ENCODE measurements at regions not wholly inside any gene's neighbourhood (a gene's known extent, or its start where the extent isn't known, plus 50 kb on each side); places are given as distances from the start of the nearest gene placed in this dataset.
"Not testable (repeated sequence)": the region's sequence is repeated elsewhere in the genome, so short reads cannot be mapped to it uniquely, and the experiment has no call there.

DNA sequence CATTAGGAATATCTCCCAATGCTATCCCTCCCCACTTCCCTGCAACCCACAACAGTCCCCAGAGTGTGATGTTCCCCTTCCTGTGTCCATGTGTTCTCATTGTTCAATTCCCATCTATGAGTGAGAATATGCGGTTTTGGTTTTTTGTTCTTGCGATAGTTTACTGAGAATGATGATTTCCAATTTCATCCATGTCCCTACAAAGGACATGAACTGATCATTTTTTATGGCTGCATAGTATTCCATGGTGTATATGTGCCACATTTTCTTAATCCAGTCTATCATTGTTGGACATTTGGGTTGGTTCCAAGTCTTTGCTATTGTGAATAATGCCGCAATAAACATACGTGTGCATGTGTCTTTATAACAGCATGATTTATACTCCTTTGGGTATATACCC lies 169.5 kb downstream of the SIM1 start:
- not testable (repeated sequence) for H3K79me1 ChIP-seq (replicated peaks; ENCODE audit: low read length, poor library complexity, severe bottlenecking); H3K4ac ChIP-seq (ENCODE audit: low read depth in 1 of 2, low read length in 2 of 2); H4K91ac ChIP-seq (ENCODE audit: low read length); H2BK5ac ChIP-seq (ENCODE audit: low read depth, low read length, poor library complexity, severe bottlenecking); H3K4me2 ChIP-seq (ENCODE audit: low read length, poor library complexity, severe bottlenecking); H2AK5ac ChIP-seq (ENCODE audit: low read length, severe bottlenecking); H4K8ac ChIP-seq (ENCODE audit: low read length); H2BK15ac ChIP-seq (ENCODE audit: low read depth, poor library complexity, severe bottlenecking); DNase-seq; H3K9ac ChIP-seq (ENCODE audit: low read length); H3K4me1 ChIP-seq (ENCODE audit: control insufficient read depth, insufficient read depth, low read depth, low read length); H2AFZ ChIP-seq (ENCODE audit: low read depth, low read length); H3K23ac ChIP-seq (ENCODE audit: low read length in 2 of 2); H3K9me3 ChIP-seq (ENCODE audit: control insufficient read depth, low read length); H2BK120ac ChIP-seq (ENCODE audit: low read depth, low read length); H2BK12ac ChIP-seq (ENCODE audit: low read length in 2 of 2); H3K4me3 ChIP-seq (ENCODE audit: insufficient read depth in 1 of 2, low read depth in 1 of 2, low read length in 2 of 2); H3K14ac ChIP-seq (ENCODE audit: low read length in 2 of 2); H3K27ac ChIP-seq (ENCODE audit: low read length, poor library complexity, severe bottlenecking); H3K18ac ChIP-seq (ENCODE audit: low read depth in 1 of 2, low read length in 2 of 2); H3K36me3 ChIP-seq (ENCODE audit: control insufficient read depth in 1 of 2, insufficient read depth in 2 of 2, low read depth in 1 of 2, low read length in 2 of 2); H3K27me3 ChIP-seq (ENCODE audit: control insufficient read depth in 1 of 2, insufficient read depth in 1 of 2, low read length in 2 of 2)
- no CpG with 5 or more reads among the region's 4 CpGs for WGBS

DNA sequence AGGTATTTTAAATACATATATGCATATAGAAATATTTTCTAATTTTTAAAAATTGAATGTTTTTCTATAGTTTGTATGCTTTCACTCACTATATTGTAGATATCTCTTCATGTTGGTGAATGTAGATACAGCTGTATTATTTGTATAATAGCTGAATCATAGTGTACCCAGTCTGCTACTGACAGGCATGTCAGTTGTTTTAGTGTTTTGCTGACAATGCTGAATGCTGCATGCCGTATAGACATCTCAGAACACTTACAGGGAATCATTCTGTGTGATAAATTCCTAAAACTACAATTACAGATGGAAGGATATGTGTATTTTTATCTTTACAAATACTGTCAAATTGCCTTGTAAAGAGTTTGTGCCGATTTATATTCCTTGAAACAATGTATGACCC lies 175.4 kb downstream of the SIM1 start:
- H4K91ac ChIP-seq (ENCODE audit: low read length), result no peak overlapping the region
- H3K27me3 ChIP-seq (ENCODE audit: control insufficient read depth in 1 of 2, insufficient read depth in 1 of 2, low read length in 2 of 2), result no peaks in the 10 kb centered on the region
- no peak overlapping the region for H3K4ac ChIP-seq (ENCODE audit: low read depth in 1 of 2, low read length in 2 of 2)
- no peak overlapping the region for H2AK5ac ChIP-seq (ENCODE audit: low read length, severe bottlenecking)
- H3K18ac ChIP-seq (ENCODE audit: low read depth in 1 of 2, low read length in 2 of 2), result no peak overlapping the region
- H2BK120ac ChIP-seq (ENCODE audit: low read depth, low read length), result no peak overlapping the region
- no peaks in the 10 kb centered on the region for H3K36me3 ChIP-seq (ENCODE audit: control insufficient read depth in 1 of 2, insufficient read depth in 2 of 2, low read depth in 1 of 2, low read length in 2 of 2)
- no peak overlapping the region for H3K9ac ChIP-seq (ENCODE audit: low read length)
- no peak for DNase-seq
- H2BK15ac ChIP-seq (ENCODE audit: low read depth, poor library complexity, severe bottlenecking), result no peak overlapping the region
- H4K8ac ChIP-seq (ENCODE audit: low read length), result no peak overlapping the region
- H3K27ac ChIP-seq (ENCODE audit: low read length, poor library complexity, severe bottlenecking), result no peak overlapping the region
- H3K9me3 ChIP-seq (ENCODE audit: control insufficient read depth, low read length), result no peaks in the 10 kb centered on the region
- H3K23ac ChIP-seq (ENCODE audit: low read length in 2 of 2), result no peak overlapping the region
- no peaks in the 10 kb centered on the region for H3K79me1 ChIP-seq (replicated peaks; ENCODE audit: low read length, poor library complexity, severe bottlenecking)
- no peak overlapping the region for H3K4me3 ChIP-seq (ENCODE audit: insufficient read depth in 1 of 2, low read depth in 1 of 2, low read length in 2 of 2)
- peaks cover 1% of the 10 kb centered on the region for H3K4me1 ChIP-seq (ENCODE audit: control insufficient read depth, insufficient read depth, low read depth, low read length)
- WGBS, result no CpG with 5 or more reads among the region's 2 CpGs
- H2AFZ ChIP-seq (ENCODE audit: low read depth, low read length), result no peak overlapping the region
- H3K14ac ChIP-seq (ENCODE audit: low read length in 2 of 2), result no peak overlapping the region
- H2BK12ac ChIP-seq (ENCODE audit: low read length in 2 of 2), result no peak overlapping the region
- no peak overlapping the region for H3K4me2 ChIP-seq (ENCODE audit: low read length, poor library complexity, severe bottlenecking)
- H2BK5ac ChIP-seq (ENCODE audit: low read depth, low read length, poor library complexity, severe bottlenecking), result no peak overlapping the region

DNA sequence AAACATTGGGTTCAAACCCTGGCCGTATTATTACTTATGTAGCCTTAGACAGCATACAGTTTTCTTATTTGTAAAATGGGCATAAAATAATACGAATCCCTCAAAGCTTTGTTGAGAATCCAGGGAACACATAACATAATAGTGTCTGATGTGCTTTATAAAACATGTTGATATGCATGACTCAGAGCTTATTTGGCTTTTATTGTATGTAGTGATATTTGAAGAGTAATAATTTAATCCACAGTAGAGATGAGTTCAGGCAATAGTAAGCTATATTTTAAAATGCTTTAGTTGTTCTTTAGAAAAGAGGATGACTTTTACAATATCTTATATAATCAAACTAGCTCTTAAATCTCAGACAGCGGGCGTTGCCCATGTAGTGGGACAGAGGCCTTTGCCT lies 176.4 kb downstream of the SIM1 start:
- no peak for DNase-seq
- Histone ChIP-seq H3K9me3 (ENCODE audit: control insufficient read depth, low read length) (no peaks in the 10 kb centered on the region), H3K27ac (ENCODE audit: low read length, poor library complexity, severe bottlenecking) (no peak overlapping the region), H3K4me3 (ENCODE audit: insufficient read depth in 1 of 2, low read depth in 1 of 2, low read length in 2 of 2) (no peak overlapping the region), H3K14ac (ENCODE audit: low read length in 2 of 2) (no peak overlapping the region), H3K23ac (ENCODE audit: low read length in 2 of 2) (no peak overlapping the region), H3K4me1 (ENCODE audit: control insufficient read depth, insufficient read depth, low read depth, low read length) (peaks cover 2% of the 10 kb centered on the region), H3K9ac (ENCODE audit: low read length) (no peak overlapping the region), H4K8ac (ENCODE audit: low read length) (no peak overlapping the region), H3K4ac (ENCODE audit: low read depth in 1 of 2, low read length in 2 of 2) (no peak overlapping the region), H4K91ac (ENCODE audit: low read length) (no peak overlapping the region), H2BK120ac (ENCODE audit: low read depth, low read length) (no peak overlapping the region), H2AFZ (ENCODE audit: low read depth, low read length) (no peak overlapping the region), H2BK15ac (ENCODE audit: low read depth, poor library complexity, severe bottlenecking) (no peak overlapping the region), H3K79me1 (replicated peaks; ENCODE audit: low read length, poor library complexity, severe bottlenecking) (no peaks in the 10 kb centered on the region), H2BK12ac (ENCODE audit: low read length in 2 of 2) (no peak overlapping the region), H3K18ac (ENCODE audit: low read depth in 1 of 2, low read length in 2 of 2) (no peak overlapping the region), H3K27me3 (ENCODE audit: control insufficient read depth in 1 of 2, insufficient read depth in 1 of 2, low read length in 2 of 2) (no peaks in the 10 kb centered on the region), H2BK5ac (ENCODE audit: low read depth, low read length, poor library complexity, severe bottlenecking) (no peak overlapping the region), H2AK5ac (ENCODE audit: low read length, severe bottlenecking) (no peak overlapping the region), H3K36me3 (ENCODE audit: control insufficient read depth in 1 of 2, insufficient read depth in 2 of 2, low read depth in 1 of 2, low read length in 2 of 2) (no peaks in the 10 kb centered on the region), H3K4me2 (ENCODE audit: low read length, poor library complexity, severe bottlenecking) (no peak overlapping the region)
- 100% methylated on average over 1 of the region's 4 CpGs for WGBS

DNA sequence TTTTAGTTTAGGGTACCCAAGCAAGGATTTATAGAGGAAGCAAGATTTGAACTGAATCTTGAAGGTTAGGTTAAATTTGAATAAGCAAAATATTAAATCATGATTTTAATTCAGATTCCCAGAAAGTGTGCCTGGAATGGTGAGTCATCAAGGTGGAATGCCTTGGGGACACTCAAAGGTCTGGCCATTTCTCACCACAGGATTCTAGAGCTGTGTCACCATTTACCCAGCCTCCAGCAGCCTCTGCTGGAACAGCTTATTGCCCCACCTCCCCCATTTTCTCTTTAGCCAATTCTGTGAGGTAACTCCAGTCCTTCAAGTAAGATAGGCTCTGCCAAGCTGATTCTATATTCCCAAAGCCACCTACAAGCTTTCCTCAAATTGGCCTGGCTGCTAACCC lies 181.4 kb downstream of the SIM1 start:
- Histone ChIP-seq H3K14ac (ENCODE audit: low read length in 2 of 2) (no peak overlapping the region), H2BK5ac (ENCODE audit: low read depth, low read length, poor library complexity, severe bottlenecking) (no peak overlapping the region), H2AK5ac (ENCODE audit: low read length, severe bottlenecking) (no peak overlapping the region), H3K9ac (ENCODE audit: low read length) (no peak overlapping the region), H4K91ac (ENCODE audit: low read length) (no peak overlapping the region), H3K4me2 (ENCODE audit: low read length, poor library complexity, severe bottlenecking) (no peak overlapping the region), H3K4me3 (ENCODE audit: insufficient read depth in 1 of 2, low read depth in 1 of 2, low read length in 2 of 2) (no peak overlapping the region), H3K18ac (ENCODE audit: low read depth in 1 of 2, low read length in 2 of 2) (no peak overlapping the region), H3K23ac (ENCODE audit: low read length in 2 of 2) (no peak overlapping the region), H3K27ac (ENCODE audit: low read length, poor library complexity, severe bottlenecking) (peak overlapping the region; percentile 36), H2BK15ac (ENCODE audit: low read depth, poor library complexity, severe bottlenecking) (no peak overlapping the region), H3K9me3 (ENCODE audit: control insufficient read depth, low read length) (no peaks in the 10 kb centered on the region), H3K79me1 (replicated peaks; ENCODE audit: low read length, poor library complexity, severe bottlenecking) (no peaks in the 10 kb centered on the region), H3K36me3 (ENCODE audit: control insufficient read depth in 1 of 2, insufficient read depth in 2 of 2, low read depth in 1 of 2, low read length in 2 of 2) (no peaks in the 10 kb centered on the region), H3K4me1 (ENCODE audit: control insufficient read depth, insufficient read depth, low read depth, low read length) (peaks cover 6% of the 10 kb centered on the region), H3K27me3 (ENCODE audit: control insufficient read depth in 1 of 2, insufficient read depth in 1 of 2, low read length in 2 of 2) (no peaks in the 10 kb centered on the region), H2BK12ac (ENCODE audit: low read length in 2 of 2) (no peak overlapping the region), H4K8ac (ENCODE audit: low read length) (no peak overlapping the region), H3K4ac (ENCODE audit: low read depth in 1 of 2, low read length in 2 of 2) (no peak overlapping the region), H2BK120ac (ENCODE audit: low read depth, low read length) (no peak overlapping the region), H2AFZ (ENCODE audit: low read depth, low read length) (no peak overlapping the region)
- peak; percentile 51 for DNase-seq
